RWPE1 (cell line): ENCODE measurements at regions not wholly inside any gene's neighbourhood (a gene's known extent, or its start where the extent isn't known, plus 50 kb on each side); places are given as distances from the start of the nearest gene placed in this dataset.

Experiments
- CTCF ChIA-PET: fragments of 350-600 bp; sonication (Branson Sonifier 250); formaldehyde crosslinking; extraction: SDS; loops from one replicate; lab custom pipeline; 2021; lab: Yijun Ruan, JAX
- POLR2A ChIA-PET: fragments of 400-600 bp; formaldehyde crosslinking; extraction: SDS; loops from one replicate; lab custom pipeline; 2020; ENCODE audit warnings: antibody characterized with exemption; ENCODE audit not compliant: low non-redundant PET; lab: Yijun Ruan, JAX
- DNase-seq: peaks from one replicate; pipeline ENCODE4 v3.0.0; 2012; ENCODE audit warnings: low spot score
- H3K27ac ChIP-seq: fragments of 450-650 bp; 2 replicates; pipeline ENCODE4 v1.5.1; 2017
- CTCF ChIP-seq: fragments of 450-650 bp; conservative IDR thresholded peaks from 2 replicates; pipeline ENCODE4 v1.5.1; 2017; ENCODE audit warnings: low read depth, mild to moderate bottlenecking

GRCh38 chr1:11391886-11392285 is 87.1 kb upstream of the DISP3 start:
- POLR2A ChIA-PET = no interaction called here
- no peak for DNase-seq
- CTCF ChIA-PET = no interaction called here
- no peak overlapping the region for H3K27ac ChIP-seq
- TF ChIP-seq CTCF = no peak

DNA sequence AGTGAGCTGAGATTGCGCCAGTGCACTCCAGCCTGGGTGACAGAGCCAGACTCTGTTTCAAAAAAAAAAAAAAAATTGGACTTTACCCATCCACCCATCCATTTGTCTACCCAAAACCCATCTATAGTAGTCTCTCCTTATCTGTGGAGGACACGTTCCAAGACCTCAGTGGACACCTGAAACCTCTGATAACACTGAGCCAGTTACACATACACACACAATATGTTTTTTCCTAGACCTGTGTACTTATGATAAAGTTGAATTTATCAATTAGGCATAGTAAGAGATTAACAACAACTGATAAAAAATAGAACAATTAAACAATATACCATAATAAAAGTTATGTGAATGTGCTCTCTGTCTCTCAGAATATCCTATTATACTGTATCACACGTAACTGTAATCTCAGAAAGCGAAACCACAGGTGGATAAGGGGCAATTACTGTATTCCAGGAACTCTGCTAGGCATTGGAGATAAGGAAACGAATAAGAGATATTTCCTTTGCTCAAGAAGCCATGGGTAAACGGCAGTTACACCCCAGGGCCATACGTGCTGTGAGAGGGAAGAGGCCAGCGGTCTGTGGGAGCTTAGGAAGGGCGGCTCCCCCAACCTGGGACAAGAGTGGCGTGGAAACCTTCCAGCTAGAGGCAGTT is 84.2 kb upstream of the DISP3 start:
- no peak for TF ChIP-seq CTCF
- DNase-seq = no peak
- ChIA-PET POLR2A (no interaction called here), CTCF (interaction anchor here (0.6 to 0.7 kb wide), 2 partner anchors 49 to 313 kb away, joined by 3 to 4 read pairs; no protein-coding TSS in a partner anchor)
- no peak overlapping the region for H3K27ac ChIP-seq

DNA sequence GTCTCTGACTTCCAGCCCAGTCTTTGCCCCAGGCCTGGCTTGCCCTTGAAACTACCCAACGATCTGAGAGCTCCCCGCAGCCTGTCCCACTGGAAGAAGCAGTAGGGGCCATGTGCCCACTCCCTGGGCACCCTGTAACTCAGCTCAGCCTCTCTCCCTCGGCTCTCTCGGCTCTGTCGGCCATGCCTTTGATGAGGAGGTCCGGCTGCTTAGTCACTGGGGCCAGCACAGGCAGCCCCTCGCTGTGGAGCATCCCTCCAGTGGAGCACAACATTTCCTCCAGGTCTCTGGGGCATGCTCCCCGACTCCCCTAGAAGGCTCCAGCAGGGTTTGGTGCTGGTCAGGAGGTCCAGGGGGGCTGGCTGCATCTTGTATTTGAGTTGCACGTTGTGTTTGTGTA is 83.3 kb upstream of the DISP3 start:
- ChIA-PET POLR2A (no interaction called here), CTCF (no interaction called here)
- TF ChIP-seq CTCF = no peak
- DNase-seq = no peak
- no peak overlapping the region for H3K27ac ChIP-seq

- no peak overlapping the region for H3K27ac ChIP-seq
- DNase-seq = no peak
- POLR2A ChIA-PET = no interaction called here
- TF ChIP-seq CTCF = no peak
- CTCF ChIA-PET = no interaction called here
Observed at GRCh38 chr1:11397151-11397901, 81.6 kb upstream of the DISP3 start.

- ChIA-PET POLR2A (no interaction called here), CTCF (interaction anchor here (0.6 kb wide), 1 partner anchor 198 kb away, joined by 5 read pairs; no protein-coding TSS in a partner anchor)
- TF ChIP-seq CTCF = no peak
- H3K27ac ChIP-seq = no peak overlapping the region
- no peak for DNase-seq
Observed at GRCh38 chr1:11399250-11399649, 79.7 kb upstream of the DISP3 start.

- H3K27ac ChIP-seq = no peak overlapping the region
- ChIA-PET POLR2A (no interaction called here), CTCF (no interaction called here)
- TF ChIP-seq CTCF = no peak
- no peak for DNase-seq
Observed at GRCh38 chr1:11400155-11400554, 78.8 kb upstream of the DISP3 start.
